Astrocyte (in vitro differentiated cells and primary cell): ENCODE measurements at regions not wholly inside any gene's neighbourhood (a gene's known extent, or its start where the extent isn't known, plus 50 kb on each side); places are given as distances from the start of the nearest gene placed in this dataset.

Experiments used
- EZH2 ChIP-seq: IDR thresholded peaks from 2 replicates; pipeline ENCODE4 v1.6.1; 2012; ENCODE audit warnings: mild to moderate bottlenecking, low read length, inconsistent platforms; ENCODE audit not compliant: insufficient read depth
- TF ChIP-seq, protein P1 (sequence below): IDR thresholded peaks from 2 replicates; pipeline ENCODE4 v1.5.1; 2011; ENCODE audit warnings: low read depth, mild to moderate bottlenecking, inconsistent platforms, low read length, moderate library complexity; ENCODE audit not compliant: insufficient read depth

- TF ChIP-seq, protein P1, sequence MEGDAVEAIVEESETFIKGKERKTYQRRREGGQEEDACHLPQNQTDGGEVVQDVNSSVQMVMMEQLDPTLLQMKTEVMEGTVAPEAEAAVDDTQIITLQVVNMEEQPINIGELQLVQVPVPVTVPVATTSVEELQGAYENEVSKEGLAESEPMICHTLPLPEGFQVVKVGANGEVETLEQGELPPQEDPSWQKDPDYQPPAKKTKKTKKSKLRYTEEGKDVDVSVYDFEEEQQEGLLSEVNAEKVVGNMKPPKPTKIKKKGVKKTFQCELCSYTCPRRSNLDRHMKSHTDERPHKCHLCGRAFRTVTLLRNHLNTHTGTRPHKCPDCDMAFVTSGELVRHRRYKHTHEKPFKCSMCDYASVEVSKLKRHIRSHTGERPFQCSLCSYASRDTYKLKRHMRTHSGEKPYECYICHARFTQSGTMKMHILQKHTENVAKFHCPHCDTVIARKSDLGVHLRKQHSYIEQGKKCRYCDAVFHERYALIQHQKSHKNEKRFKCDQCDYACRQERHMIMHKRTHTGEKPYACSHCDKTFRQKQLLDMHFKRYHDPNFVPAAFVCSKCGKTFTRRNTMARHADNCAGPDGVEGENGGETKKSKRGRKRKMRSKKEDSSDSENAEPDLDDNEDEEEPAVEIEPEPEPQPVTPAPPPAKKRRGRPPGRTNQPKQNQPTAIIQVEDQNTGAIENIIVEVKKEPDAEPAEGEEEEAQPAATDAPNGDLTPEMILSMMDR, result no peak
- TF ChIP-seq EZH2, result no peak
These were observed 161.7 kb upstream of the HES1 start for GRCh38 chr3:193974191-193974652.
